Glomerular visceral epithelial cell (primary cell): ENCODE measurements at regions not wholly inside any gene's neighbourhood (a gene's known extent, or its start where the extent isn't known, plus 50 kb on each side); places are given as distances from the start of the nearest gene placed in this dataset.
"Not testable (repeated sequence)": the region's sequence is repeated elsewhere in the genome, so short reads cannot be mapped to it uniquely, and the experiment has no call there.

Source experiments
- DNase-seq: peaks from one replicate; pipeline ENCODE4 v3.0.0-alpha.2; 2016; ENCODE audit errors: extremely low spot score

- DNase-seq, result no peak
Measured at GRCh38 chr3:159271799-159272512, 470.1 kb downstream of the MFSD1 start.

GRCh38 chr3:159273070-159273469, 471.2 kb downstream of the MFSD1 start:
- no peak for DNase-seq

- DNase-seq, result peak; percentile 33
Measured at GRCh38 chr3:159273608-159274007, 471.8 kb downstream of the MFSD1 start.

- no peak for DNase-seq
Measured at GRCh38 chr3:159275741-159276140, 473.9 kb downstream of the MFSD1 start.

DNA sequence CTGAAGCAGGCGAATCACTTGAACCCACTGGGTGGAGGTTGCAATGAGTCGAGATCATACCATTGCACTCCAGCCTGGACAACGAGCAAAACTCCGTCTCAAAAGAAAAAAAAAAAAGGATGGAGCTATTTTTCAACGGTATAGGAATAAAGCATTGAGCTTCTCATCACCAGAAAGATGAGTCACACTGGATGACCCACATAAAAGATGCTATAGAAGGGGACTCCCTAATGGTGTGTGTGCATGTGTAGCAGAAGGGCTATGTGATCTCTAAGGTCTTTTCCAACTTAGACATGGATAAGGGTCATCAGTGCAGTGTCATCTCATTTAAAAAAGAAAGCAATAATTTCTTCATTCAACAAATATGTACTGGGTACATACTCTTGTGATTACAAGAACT, 476.0 kb downstream of the MFSD1 start:
- DNase-seq, result no peak

GRCh38 chr3:159280386-159281191, 478.7 kb downstream of the MFSD1 start:
- no peak for DNase-seq

- DNase-seq, result no peak
Measured at GRCh38 chr3:159293493-159293892, 491.6 kb downstream of the MFSD1 start.

DNA sequence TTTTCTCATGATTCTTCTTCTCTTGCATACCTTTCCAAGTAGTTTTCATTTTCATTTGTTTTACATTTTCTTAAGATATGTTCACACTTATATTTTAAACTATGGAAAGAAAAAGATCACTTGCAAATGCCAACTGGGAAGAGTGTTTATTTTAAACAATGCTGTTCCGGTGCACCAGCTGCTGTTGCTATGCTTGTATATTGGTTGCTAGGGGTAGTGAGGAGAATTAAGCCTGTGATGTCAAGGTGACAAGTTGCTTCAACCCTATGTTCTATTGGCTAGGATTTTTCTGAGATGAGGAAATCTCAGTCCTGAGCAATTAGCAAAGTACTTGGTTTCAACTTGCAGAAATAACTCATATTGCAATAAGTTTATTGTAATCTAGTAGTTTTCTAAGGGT, 500.1 kb downstream of the MFSD1 start:
- DNase-seq, result no peak

- no peak for DNase-seq
Measured at GRCh38 chr3:159305017-159305416, 503.2 kb downstream of the MFSD1 start.

DNA sequence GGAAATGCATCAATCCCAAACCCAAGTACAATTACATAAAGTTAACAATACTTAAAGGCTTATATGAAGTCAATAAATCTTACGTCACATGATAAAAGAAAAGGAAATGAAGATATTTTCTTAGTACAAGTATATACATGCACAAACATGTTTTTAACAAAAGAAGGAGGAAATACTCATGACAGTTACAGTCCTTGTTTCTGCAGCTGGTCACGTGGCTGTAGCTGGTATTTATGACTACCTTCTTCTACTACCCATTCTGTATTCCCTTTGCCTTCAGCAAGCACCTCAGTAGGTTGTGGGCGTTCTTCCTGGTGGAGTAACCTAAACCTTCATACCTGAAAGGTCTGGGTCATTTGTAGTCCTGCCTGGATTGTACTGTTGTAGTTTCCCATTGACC, 514.9 kb downstream of the MFSD1 start:
- DNase-seq, result not testable (repeated sequence)

DNA sequence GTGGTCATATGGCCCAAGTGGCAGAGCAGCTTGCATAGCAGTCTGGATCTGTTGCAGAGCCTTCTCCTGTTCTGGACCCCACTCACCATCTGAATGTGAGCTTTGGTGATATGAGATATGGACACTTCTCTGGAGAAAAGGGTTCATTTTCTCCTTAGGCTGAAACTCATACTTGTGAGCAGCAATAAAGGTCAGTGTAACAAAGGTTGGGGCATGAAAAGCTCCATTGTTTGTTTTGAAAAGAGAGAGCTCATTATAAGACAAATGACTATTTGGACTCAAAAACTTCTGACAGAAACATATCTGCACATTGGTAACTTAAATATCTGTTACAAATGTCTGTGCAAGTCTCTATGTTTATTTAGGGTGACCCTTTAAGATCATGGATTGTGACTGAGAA, 517.3 kb downstream of the MFSD1 start:
- no peak for DNase-seq

DNA sequence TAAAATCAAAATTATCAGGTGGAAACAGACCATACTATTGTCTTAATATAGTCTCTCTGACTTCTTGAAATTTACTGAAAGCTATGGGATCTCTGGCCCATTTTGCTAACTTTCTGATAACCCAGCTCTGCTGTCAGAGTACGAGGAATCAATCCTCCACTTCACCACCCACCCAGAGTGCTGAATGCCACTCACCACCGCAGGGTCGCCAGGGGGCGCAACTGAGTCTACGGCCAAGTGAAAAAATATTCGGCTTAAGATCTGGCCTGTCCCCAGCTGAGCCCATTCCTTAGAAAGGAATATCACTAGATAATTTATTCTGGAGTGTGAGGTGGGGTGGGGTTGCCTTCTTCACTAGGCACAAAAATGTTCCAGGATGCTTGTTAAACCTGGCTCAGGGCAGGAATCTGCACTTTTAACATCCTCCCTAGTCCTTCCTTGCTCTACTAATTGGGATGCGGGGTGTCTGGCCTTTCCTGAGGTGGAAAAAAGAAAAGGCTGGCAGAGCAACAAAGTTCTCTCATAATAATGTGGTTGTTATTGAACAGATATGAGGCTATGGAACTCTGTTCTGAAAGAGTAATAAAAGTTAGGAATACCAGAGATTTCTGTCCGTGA, 520.6 kb downstream of the MFSD1 start:
- DNase-seq, result no peak

DNA sequence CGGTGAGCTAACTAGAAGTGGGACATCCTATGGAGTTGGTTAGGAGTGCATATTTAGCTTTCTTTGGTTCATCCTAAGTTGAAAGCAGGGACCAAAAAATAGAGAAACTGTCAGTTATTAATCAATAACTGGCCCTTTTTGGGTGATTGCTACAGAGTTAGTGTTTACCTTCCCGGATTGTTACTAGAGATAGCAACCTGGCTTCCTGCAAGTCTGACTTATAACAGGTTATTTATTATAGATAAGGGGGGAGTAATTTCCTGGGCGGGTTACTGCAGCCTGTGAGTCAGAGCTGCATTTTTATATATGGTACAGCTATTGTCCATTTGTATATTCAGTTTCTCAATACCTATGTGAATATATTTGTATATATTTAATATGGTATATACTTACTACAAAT, 522.0 kb downstream of the MFSD1 start:
- DNase-seq, result no peak

- DNase-seq, result no peak
Measured at GRCh38 chr3:159326998-159327397, 525.1 kb downstream of the MFSD1 start.

DNA sequence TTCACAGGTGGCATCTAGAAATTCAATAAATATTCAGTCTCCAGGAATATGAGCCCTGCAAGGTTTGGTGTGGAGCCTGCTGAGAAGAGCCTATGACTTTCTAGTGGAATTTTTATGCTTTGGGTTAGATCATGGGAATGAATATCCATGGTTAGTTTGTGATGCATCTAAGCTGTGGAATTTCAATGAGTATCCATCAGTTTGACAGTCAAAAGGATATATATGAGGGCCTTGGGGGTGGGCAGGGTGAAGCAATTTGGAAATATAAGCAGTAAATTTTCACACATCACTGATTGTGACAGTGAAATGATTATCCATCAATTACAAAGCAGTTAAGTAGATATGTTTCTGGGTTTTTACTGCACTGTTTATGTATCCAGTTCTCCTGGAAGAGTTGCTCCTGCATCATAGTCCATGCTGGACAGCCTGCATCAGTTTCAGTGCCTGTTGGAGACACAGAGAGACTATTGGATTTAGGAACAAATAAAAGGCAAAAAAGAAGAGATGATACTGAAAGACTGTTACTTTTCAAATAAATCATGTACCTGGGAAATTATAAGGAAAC, 530.8 kb downstream of the MFSD1 start:
- no peak for DNase-seq

DNA sequence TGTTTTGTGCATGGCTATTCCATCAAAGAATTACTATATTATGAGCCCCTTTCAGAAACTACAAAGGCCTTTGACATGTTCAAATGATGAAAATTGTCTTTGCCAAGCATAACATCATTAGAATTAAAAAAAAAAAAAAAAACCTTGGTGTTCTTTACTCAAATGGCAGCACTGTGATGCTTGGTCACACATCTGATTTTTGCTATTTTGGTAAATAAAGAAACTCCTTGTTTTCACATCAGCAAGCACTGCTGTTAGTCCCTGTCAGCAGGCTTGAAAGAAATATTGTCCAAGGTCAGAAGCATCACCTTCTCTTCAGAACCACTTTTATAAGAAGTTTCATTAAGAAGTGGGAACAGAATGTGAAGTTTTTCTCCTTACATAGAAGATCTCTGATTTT, 537.3 kb downstream of the MFSD1 start:
- no peak for DNase-seq

DNA sequence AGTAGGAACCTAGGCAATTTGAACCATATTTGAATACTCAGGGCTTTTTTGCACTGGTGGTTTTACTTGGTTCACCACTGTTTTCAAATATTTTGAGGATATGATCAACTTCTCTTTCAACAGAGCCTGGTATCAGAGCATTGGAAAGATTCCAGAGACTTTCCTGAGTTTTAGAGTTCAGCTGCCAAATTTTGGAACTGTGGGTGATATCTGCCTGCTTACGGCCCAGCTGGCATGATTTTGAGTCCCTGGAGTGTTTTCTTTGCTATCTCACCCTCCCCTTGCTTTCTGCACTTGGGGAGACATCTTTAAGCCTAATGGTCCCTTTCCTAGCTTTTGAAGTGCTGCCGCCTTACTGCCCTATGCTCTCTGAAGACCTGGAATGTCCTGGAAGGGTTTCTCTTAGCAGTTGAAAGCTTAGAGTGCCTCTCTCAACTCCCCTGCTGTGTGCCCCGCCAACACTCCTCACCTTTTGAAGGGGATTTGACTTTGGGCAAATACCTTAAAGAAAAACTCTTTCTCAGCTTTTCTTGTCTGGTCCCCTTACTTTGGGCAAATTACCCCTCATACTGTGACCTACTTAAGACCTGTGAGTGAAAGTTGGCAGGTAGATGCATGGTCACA, 539.1 kb downstream of the MFSD1 start:
- DNase-seq, result no peak

GRCh38 chr3:159346271-159346903, 544.5 kb downstream of the MFSD1 start:
- no peak for DNase-seq

DNA sequence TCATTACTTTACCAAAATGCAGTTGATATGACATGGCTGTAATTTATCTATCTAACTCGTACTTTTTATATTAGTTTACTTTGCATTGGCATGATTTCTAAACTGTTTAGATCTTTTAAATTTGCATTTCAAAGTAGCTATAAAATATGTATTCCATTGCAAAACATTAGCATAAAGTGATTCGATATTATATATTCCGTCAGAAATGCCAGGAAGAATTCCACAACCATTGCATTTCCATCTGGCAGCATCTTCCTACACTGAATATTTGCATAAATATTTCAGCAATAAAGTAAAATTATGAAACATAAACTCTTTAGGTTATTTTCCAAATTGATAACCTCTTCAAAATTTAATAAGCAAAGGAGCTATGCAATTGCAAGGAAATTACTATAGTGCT, 546.6 kb downstream of the MFSD1 start:
- DNase-seq, result no peak

DNA sequence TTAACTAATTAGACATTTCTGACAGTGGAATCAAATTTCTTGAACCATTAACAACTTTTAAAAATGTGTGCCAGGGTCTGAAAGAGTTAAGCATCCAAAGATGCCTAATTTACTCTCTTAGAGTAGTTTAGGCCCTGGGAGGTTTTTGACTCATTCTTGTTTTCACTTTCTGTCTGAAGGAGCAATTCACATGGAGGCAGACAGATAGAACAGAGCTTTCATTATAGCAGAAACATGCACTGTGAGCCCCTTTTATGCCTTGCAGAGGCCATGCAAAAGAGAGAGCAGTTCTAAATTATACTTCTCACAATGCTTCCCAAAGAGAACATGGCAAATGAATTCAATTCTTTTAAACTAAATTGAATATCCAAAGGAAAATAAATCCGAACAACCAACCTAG, 554.8 kb downstream of the MFSD1 start:
- DNase-seq, result no peak

DNA sequence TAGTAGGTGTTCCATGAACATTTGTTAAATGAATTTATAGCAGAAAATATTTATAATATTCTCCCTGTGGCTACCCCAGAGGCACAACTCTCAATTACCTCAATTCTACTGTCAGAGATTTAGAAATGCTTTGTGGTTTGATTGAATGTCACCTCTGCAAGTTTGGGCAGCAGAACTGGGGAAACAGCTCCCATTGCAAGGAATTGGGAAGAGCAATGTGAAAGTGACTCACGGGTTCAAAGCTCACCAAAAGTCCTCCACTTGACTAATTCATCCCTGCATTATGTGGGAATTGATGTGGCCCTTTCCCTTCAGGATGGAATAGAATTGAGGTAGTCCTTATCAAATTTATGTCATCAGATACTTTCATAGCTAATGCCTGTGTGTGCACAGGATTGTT, 562.7 kb downstream of the MFSD1 start:
- no peak for DNase-seq

- no peak for DNase-seq
Measured at GRCh38 chr3:159366476-159366875, 564.6 kb downstream of the MFSD1 start.
